Nephron progenitor cell (in vitro differentiated cells): ENCODE measurements at regions not wholly inside any gene's neighbourhood (a gene's known extent, or its start where the extent isn't known, plus 50 kb on each side); places are given as distances from the start of the nearest gene placed in this dataset.

ENCODE experiments used
- DNase-seq: peaks from one replicate; pipeline ENCODE4 v3.0.0; 2021
- H3K27ac Mint-ChIP-seq: 2 replicates; pipeline ENCODE4 v1.8.0; 2021; ENCODE audit warnings: mild to moderate bottlenecking, moderate library complexity, mixed read lengths
- H3K27me3 Mint-ChIP-seq: 2 replicates; pipeline ENCODE4 v1.8.0; 2021; ENCODE audit warnings: mild to moderate bottlenecking, low read depth, mixed read lengths; ENCODE audit not compliant: poor library complexity
- H3K36me3 Mint-ChIP-seq: 2 replicates; pipeline ENCODE4 v1.8.0; 2021; ENCODE audit warnings: low read depth, mixed read lengths
- H3K4me1 Mint-ChIP-seq: 2 replicates; pipeline ENCODE4 v1.8.0; 2021; ENCODE audit warnings: mixed read lengths
- H3K4me3 Mint-ChIP-seq: 2 replicates; pipeline ENCODE4 v1.8.0; 2021; ENCODE audit warnings: mild to moderate bottlenecking, moderate library complexity, mixed read lengths
- H3K9me3 Mint-ChIP-seq: 2 replicates; pipeline ENCODE4 v1.8.0; 2021; ENCODE audit warnings: mild to moderate bottlenecking, moderate library complexity, mixed read lengths
- TF ChIP-seq, protein P1 (sequence below): fragments of 200-600 bp; sonication (generic); IDR thresholded peaks from 2 replicates; pipeline ENCODE4 v1.5.0; 2021; ENCODE audit warnings: antibody characterized with exemption

DNA sequence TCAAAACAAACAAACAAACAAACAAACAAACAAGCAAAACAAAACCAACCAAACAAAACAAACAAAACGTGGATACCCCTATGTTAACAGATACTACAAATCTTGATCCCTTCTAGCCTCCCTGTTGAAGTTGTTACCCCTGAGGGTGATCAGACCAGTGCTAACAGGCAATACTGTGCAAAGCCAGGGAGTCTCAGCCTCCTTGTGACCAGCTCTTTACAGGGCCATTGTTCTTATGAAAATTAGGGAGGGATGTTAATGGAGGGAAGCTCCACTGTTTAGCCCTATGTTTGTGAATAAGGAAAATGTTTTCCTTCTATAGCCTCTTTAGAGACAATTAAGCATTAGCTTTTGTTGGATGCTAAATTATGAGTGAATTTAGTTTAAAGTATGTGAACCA, 1072.1 kb upstream of the WWC1 start:
- H3K27me3 Mint-ChIP-seq, result no peaks in the 10 kb centered on the region
- DNase-seq, result no peak
- H3K27ac Mint-ChIP-seq, result no peak overlapping the region
- no peaks in the 10 kb centered on the region for H3K36me3 Mint-ChIP-seq
- peaks cover 5% of the 10 kb centered on the region for H3K9me3 Mint-ChIP-seq
- H3K4me1 Mint-ChIP-seq, result no peaks in the 10 kb centered on the region
- TF ChIP-seq, protein P1, sequence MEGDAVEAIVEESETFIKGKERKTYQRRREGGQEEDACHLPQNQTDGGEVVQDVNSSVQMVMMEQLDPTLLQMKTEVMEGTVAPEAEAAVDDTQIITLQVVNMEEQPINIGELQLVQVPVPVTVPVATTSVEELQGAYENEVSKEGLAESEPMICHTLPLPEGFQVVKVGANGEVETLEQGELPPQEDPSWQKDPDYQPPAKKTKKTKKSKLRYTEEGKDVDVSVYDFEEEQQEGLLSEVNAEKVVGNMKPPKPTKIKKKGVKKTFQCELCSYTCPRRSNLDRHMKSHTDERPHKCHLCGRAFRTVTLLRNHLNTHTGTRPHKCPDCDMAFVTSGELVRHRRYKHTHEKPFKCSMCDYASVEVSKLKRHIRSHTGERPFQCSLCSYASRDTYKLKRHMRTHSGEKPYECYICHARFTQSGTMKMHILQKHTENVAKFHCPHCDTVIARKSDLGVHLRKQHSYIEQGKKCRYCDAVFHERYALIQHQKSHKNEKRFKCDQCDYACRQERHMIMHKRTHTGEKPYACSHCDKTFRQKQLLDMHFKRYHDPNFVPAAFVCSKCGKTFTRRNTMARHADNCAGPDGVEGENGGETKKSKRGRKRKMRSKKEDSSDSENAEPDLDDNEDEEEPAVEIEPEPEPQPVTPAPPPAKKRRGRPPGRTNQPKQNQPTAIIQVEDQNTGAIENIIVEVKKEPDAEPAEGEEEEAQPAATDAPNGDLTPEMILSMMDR, result no peak
- H3K4me3 Mint-ChIP-seq, result no peak overlapping the region

DNA sequence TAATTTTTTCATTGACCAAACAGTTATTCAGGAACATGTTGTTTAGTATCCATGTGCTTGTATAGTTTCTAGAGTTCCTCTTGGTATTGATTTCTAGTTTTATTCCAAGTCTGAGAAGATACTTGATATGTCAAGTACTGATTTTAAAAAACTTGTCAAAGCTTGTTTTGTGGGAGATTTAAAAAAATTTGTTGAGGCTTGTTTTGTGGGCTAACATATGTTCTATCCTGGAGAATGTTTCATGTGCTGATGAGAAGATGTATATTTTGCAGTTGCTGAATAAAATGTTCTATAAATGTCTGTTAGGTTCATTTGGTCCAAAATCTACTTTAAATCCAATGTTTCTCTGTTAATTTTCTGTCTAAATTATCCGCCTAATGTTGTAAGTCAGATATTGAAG, 1065.1 kb upstream of the WWC1 start:
- Mint-ChIP-seq H3K9me3 (peaks cover 59% of the 10 kb centered on the region), H3K4me1 (no peaks in the 10 kb centered on the region), H3K27ac (no peak overlapping the region), H3K36me3 (peaks cover 21% of the 10 kb centered on the region), H3K4me3 (no peak overlapping the region), H3K27me3 (no peaks in the 10 kb centered on the region)
- TF ChIP-seq, protein P1, result no peak
- no peak for DNase-seq

DNA sequence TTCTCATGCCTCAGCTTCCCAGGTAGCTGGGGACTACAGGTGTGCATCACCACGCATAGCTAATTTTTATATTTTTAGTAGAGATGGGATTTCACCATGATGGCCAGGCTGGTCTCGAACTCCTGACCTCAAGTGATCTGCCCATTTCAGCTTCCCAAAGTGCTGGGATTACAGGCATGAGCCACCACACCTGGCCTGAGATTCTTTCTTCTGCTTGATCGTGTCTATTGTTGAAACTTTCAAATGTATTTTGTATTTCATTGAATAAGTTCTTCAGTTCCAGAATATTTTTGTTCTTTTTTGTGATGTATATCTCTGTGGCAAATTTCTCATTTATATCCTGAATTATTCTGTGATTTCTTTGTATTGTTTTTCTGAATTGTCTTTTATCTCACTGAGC, 1063.3 kb upstream of the WWC1 start:
- peaks cover 59% of the 10 kb centered on the region for H3K9me3 Mint-ChIP-seq
- no peak overlapping the region for H3K4me3 Mint-ChIP-seq
- H3K27me3 Mint-ChIP-seq, result no peaks in the 10 kb centered on the region
- no peak overlapping the region for H3K27ac Mint-ChIP-seq
- DNase-seq, result no peak
- H3K4me1 Mint-ChIP-seq, result no peaks in the 10 kb centered on the region
- H3K36me3 Mint-ChIP-seq, result peaks cover 21% of the 10 kb centered on the region
- TF ChIP-seq, protein P1, result no peak

DNA sequence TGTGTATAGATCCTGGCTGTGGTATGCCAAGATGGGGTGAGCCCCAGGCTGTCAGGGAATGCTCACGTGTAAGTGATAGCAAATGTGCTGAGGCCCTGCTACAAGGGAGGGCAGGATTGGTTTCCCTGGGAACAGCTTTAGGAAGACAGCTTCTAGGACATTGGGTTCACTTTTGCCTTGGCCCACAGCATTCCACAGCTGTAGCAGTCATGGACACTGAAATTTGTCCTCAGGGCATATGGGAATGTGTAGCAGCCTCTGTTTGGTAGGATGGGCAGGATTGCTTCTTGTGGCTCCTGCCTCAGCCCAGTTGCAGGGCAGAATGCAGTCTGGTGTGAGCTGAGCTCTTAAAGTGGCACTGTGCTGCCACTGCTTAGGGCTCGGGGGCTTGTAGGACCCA, 1061.7 kb upstream of the WWC1 start:
- H3K27me3 Mint-ChIP-seq, result no peaks in the 10 kb centered on the region
- no peak overlapping the region for H3K27ac Mint-ChIP-seq
- no peak overlapping the region for H3K4me3 Mint-ChIP-seq
- H3K4me1 Mint-ChIP-seq, result no peaks in the 10 kb centered on the region
- H3K36me3 Mint-ChIP-seq, result peaks cover 21% of the 10 kb centered on the region
- no peak for DNase-seq
- H3K9me3 Mint-ChIP-seq, result peaks cover 53% of the 10 kb centered on the region
- TF ChIP-seq, protein P1, result no peak

DNA sequence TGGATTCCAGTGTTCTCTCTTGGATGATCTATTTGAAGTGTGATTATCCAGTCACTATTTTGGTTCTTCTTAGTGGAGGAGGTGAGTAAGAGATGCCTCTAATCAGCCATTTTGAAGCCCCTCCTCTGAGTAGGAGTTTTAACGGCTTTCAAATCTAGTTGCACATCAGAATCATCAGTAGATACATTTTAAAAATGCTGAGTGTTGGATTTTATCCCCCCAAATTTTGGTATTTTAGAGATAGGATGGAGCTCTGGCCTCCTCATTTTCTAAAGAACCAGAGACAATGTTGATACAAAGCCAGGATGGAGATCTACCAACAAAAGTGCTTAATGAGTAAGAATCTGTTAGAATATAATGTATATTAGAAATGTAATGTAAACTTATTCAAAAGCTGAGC, 1061.0 kb upstream of the WWC1 start:
- Mint-ChIP-seq H3K9me3 (peaks cover 52% of the 10 kb centered on the region), H3K27me3 (no peaks in the 10 kb centered on the region), H3K4me1 (no peaks in the 10 kb centered on the region), H3K36me3 (peaks cover 21% of the 10 kb centered on the region), H3K27ac (no peak overlapping the region), H3K4me3 (no peak overlapping the region)
- TF ChIP-seq, protein P1, result no peak
- DNase-seq, result no peak

DNA sequence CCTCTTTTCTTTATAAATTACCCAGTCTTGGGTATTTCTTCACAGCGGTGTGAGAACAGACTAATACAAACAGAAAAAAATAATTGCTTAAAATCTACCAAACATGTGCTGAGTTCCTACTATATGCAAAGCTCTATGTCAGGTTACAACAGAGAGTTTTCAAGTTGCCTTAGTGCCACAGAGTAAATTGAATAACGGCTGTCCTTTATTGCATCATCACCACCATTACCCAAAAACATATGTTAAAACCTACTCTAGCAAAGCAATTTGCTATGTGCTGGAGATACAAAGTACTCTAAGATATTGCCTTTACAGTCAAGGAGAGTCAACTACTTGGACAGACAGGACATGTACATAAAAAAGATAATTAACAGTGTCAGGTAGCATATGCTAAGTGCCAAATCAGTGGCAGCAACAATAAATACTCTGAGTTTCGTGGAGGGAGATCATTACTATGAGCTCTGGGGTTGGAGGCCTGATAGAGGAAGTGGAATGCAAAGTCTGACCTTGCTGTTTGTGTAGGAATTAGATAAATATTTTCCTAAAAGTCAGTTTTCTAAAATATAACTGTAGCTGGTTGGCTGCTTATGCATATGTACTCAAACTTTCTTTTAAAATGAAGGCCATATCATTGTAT, 1058.7 kb upstream of the WWC1 start:
- TF ChIP-seq, protein P1, result no peak
- Mint-ChIP-seq H3K36me3 (peaks cover 10% of the 10 kb centered on the region), H3K4me1 (no peaks in the 10 kb centered on the region), H3K9me3 (peaks cover 36% of the 10 kb centered on the region), H3K4me3 (no peak overlapping the region), H3K27ac (no peak overlapping the region), H3K27me3 (peaks cover 2% of the 10 kb centered on the region)
- no peak for DNase-seq
